ENCODE measurements at regions not wholly inside any gene's neighbourhood (a gene's known extent, or its start where the extent isn't known, plus 50 kb on each side); places are given as distances from the start of the nearest gene placed in this dataset.

DNA sequence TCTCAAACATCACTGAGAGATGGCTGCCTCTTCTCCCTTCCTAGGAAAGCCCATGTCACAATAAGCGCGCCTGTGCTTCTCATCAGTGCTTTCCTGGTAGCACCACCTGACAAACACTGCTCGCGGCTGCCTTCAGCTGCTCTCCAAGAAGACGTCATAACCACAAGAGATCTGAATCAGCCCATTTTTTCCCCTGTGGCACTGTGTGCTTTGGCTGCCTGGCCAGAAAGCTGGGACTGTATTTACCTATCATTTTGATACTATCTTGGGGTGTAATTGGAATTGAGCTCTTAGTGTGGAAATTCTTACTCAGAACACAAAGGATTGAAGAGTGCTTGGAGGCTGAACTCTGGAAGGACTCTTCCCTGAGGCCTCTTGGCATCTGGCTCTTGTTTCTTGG lies 50.3 kb upstream of the EHF start:
- no peak for TF ChIP-seq NFIC (IDR thresholded peaks at IDR 0.05; ENCODE audit: borderline replicate concordance)
- peak; percentile 19; the same call in 1 of the 2 replicates for TF ChIP-seq GATA2 (CRISPR knock-in tag; IDR thresholded peaks at IDR 0.05)
- no peak overlapping the region for H2AFZ ChIP-seq (ENCODE audit: low read depth)
- no peaks in the 10 kb centered on the region for H3K79me2 ChIP-seq (ENCODE audit: insufficient read depth)
- H3K9me2 ChIP-seq, result no peaks in the 10 kb centered on the region
- H3K9me3 ChIP-seq, result no peaks in the 10 kb centered on the region
- H3K4me3 ChIP-seq (ENCODE audit: low read depth in 2 of 2, low read length in 1 of 2), result no peak overlapping the region
- CTCF ChIA-PET, result interaction anchor here (0.7 to 1.3 kb wide), 5 partner anchors 10 to 320 kb away, joined by 3 to 6 read pairs (median 3); partner anchors contain the start of gene ELF5
- POLR2A ChIA-PET, result interaction anchor here (0.6 kb wide), 1 partner anchor 807 kb away, joined by 3 read pairs; no protein-coding TSS in a partner anchor
- peaks cover 0 to 6% of the 10 kb centered on the region in 2 experiments; a peak in 1 of 4 replicates for H3K4me1 ChIP-seq (ENCODE audit: control insufficient read depth in 1 of 2, insufficient read depth in 2 of 2, low read depth in 1 of 2, low read length in 1 of 2)
- no peaks in the 10 kb centered on the region for H3F3A ChIP-seq (replicated peaks; ENCODE audit: insufficient read depth)
- H3K9ac ChIP-seq, result no peak overlapping the region
- no peak overlapping the region for H3K27ac ChIP-seq (ENCODE audit: low read depth in 2 of 2, low read length in 1 of 2)
- H3K27me3 ChIP-seq (ENCODE audit: insufficient read depth), result peaks cover 26% of the 10 kb centered on the region; the same call in 1 of the 2 replicates
- no peak overlapping the region for H3K4me2 ChIP-seq
- WGBS (ENCODE audit: low lambda C conversion rate), result 53% methylated on average over 5 of the region's 5 CpGs
- H4K20me1 ChIP-seq (ENCODE audit: insufficient read depth), result no peaks in the 10 kb centered on the region
- DNase-seq, result peak; percentile 27
- H3K36me3 ChIP-seq (replicated peaks in 1 of 2; ENCODE audit: control insufficient read depth in 1 of 2, insufficient read depth in 2 of 2, low read length in 1 of 2), result no peaks in the 10 kb centered on the region

All from SK-N-SH (cell line).